Muscle layer of colon (tissue), 2 donors: ENCODE measurements at regions not wholly inside any gene's neighbourhood (a gene's known extent, or its start where the extent isn't known, plus 50 kb on each side); places are given as distances from the start of the nearest gene placed in this dataset.

Experiments
- H3K27ac ChIP-seq: one replicate; pipeline ENCODE4 v1.7.0; 2013; ENCODE audit warnings: low read depth, mild to moderate bottlenecking, low read length, moderate library complexity
- H3K27me3 ChIP-seq, 2 donors: one replicate each; pipeline ENCODE4 v1.7.0; 2013; ENCODE audit warnings: low read length in 2 of 2, mild to moderate bottlenecking in 2 of 2; ENCODE audit not compliant: insufficient read depth in 2 of 2, control insufficient read depth in 1 of 2
- H3K36me3 ChIP-seq: one replicate; pipeline ENCODE4 v1.7.0; 2013; ENCODE audit warnings: mild to moderate bottlenecking, low read length; ENCODE audit not compliant: insufficient read depth
- H3K4me1 ChIP-seq: one replicate; pipeline ENCODE4 v1.7.0; 2013; ENCODE audit warnings: mild to moderate bottlenecking, low read length; ENCODE audit not compliant: insufficient read depth
- H3K4me3 ChIP-seq, 2 donors: one replicate each; pipeline ENCODE4 v1.7.0; 2013; ENCODE audit warnings: low read length in 2 of 2, low read depth in 1 of 2, mild to moderate bottlenecking in 1 of 2, moderate library complexity in 1 of 2
- H3K9ac ChIP-seq: one replicate; pipeline ENCODE4 v1.7.0; 2013; ENCODE audit warnings: low read length
- H3K9me3 ChIP-seq: one replicate; pipeline ENCODE4 v1.7.0; 2013; ENCODE audit warnings: mild to moderate bottlenecking, low read length
- donor health status: abdominal sarcoma.
- donor health status: Adenocarcinoma of cecum.

DNA sequence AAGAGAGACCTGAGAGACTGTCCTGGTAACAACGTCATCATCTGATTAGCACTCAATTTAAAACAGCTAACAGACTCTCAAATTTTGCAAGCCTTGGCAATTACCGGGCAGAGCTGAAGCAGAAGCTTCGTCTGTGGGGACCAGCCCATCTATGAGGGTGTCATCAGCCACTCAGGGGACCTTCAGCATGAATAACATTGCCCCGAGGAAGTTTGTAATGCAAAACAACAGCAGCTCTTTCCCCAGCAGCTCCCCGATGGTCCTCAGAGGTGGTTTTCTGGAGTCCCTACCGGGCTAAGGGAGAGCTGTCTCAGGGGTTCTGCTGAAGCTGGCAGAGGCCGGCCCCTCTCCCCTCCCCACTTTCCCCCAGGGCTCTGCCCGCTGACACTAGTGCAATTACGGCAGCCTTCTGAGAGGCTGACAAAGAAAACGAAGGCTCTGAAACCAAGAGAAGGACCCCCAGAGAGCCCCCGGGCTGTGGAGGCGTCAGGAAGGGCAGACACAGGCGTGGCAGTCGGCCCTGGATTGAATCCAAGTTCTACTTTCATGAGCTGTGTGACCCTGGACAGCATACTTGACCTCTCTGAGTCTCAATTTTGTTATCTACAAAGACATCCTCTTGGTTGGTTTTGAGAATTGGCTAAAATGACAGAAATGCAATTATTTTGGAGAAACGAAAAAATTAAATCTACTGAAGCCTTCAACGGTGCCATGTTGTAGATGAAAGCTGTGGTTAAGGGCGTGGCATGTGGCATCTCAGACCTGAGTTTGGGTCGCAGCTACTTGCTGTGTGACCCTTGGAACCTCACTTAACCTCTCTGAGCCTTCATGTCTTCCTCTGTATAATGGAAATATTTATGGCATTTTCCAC lies 102.1 kb upstream of the TLE3 start:
- Histone ChIP-seq H3K9ac (no peak overlapping the region), H3K4me3 (no peak overlapping the region), H3K27me3 (no peaks in the 10 kb centered on the region), H3K27ac (peak overlapping the region; percentile 30), H3K4me1 (peaks cover 41% of the 10 kb centered on the region), H3K9me3 (no peaks in the 10 kb centered on the region), H3K36me3 (no peaks in the 10 kb centered on the region)

DNA sequence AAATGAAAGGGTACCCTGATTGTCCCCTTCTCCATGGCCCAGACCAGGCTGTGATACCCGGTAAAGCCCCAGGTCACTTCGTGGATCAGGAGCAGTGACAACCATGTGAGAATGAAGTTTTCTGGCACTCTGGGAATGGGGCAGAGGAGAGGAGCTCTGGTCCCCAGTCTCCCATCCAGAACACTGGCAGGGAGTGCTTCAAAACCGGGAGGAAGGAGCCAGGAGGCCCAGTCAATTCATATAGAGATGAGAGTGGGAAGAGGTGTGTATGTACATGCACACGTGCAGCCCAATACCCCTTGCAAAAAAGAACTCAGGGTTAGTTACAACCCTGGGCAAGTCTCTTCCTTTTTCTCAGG lies 101.4 kb upstream of the TLE3 start:
- no peaks in the 10 kb centered on the region for H3K27me3 ChIP-seq
- no peak overlapping the region for H3K27ac ChIP-seq
- peaks cover 41% of the 10 kb centered on the region for H3K4me1 ChIP-seq
- no peaks in the 10 kb centered on the region for H3K36me3 ChIP-seq
- no peaks in the 10 kb centered on the region for H3K9me3 ChIP-seq
- no peak overlapping the region for H3K9ac ChIP-seq
- H3K4me3 ChIP-seq: no peak overlapping the region

DNA sequence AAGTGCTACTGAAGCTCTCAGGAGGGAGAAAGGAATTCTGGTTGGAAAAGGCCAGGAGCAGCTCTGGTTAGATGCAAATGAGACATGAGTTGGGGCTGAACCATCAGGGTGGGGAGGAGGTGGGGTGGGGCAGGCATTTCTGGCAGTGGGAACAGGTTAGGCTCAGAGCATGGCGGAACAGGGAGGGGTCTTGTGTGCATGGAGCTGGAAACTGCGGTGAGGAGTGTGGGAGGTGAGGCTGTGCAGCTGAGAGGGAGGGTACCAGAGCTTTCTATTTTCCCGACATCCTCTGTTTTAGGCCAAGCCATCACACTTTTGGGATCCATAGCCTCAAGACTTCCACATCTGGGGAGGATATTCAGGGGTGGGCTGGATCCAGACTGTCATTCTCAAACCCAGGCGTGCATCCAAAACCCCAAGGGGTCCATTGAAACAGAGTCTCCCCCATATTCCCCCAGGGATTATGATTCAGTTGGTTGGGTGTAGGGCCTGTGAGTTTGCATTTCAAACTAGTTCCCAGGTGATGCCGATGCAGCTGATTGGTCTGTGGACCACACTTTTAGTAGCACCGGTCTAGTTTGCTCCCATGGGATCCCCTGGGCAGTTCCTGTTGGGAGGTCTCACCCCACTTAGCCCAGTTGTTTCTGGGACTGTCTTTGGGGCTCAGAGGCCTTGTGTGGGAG lies 100.9 kb upstream of the TLE3 start:
- no peak overlapping the region for H3K9ac ChIP-seq
- no peaks in the 10 kb centered on the region for H3K36me3 ChIP-seq
- peaks cover 41% of the 10 kb centered on the region for H3K4me1 ChIP-seq
- no peaks in the 10 kb centered on the region for H3K27me3 ChIP-seq
- no peak overlapping the region for H3K4me3 ChIP-seq
- H3K9me3 ChIP-seq: no peaks in the 10 kb centered on the region
- H3K27ac ChIP-seq: no peak overlapping the region

DNA sequence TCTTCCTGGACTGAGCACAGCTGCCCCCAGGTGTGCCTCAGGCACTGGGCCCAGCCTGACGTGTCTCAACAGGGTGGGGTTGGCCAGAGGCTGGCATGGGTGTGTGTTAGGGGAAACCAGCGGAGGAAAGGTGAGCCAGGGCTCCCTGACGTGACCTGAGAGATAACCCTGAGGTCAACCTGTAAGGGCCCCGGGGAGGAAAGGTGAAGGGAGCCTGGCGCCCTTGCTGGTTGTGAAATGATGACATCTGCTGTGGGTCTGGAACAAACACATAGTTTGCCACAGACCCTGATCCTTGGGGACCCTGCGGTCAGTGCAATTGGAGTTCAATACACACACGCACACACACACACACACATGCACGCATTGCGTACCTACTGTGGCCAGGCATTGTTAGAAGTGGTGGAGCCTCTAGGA lies 100.2 kb upstream of the TLE3 start:
- no peaks in the 10 kb centered on the region for H3K27me3 ChIP-seq
- H3K4me1 ChIP-seq: peaks cover 41% of the 10 kb centered on the region
- H3K9me3 ChIP-seq: no peaks in the 10 kb centered on the region
- no peak overlapping the region for H3K9ac ChIP-seq
- no peak overlapping the region for H3K27ac ChIP-seq
- no peaks in the 10 kb centered on the region for H3K36me3 ChIP-seq
- no peak overlapping the region for H3K4me3 ChIP-seq

DNA sequence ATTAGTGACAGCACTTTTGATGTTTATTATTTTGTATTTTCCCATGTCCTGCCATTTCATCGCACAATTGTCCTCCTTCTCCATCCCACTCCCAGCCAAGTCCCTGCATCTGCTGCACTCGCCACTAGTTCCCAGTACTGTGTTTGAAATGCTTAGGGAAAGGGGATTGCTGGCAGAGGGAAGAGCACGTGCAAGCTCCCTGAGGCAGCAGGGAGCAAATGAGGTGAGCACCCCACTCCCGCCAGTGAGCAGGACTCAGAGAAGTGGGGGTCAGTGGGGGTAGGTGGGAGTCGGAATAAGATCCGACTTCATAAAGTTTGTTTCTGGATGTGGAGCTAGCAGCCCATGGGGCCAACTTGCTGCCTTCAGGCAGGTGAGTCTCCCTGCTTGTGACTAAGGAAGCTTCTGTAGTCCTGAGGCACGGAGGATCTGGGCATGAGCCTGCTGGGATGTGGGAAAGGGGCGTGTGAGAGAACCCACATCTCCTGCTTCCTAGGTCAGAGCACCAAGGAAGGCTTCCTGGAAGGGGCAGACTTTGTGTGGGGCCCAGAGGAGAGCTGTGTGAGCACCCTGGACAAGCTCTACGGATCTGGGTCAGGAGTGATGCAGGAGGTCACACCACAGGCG lies 99.7 kb upstream of the TLE3 start:
- no peak overlapping the region for H3K4me3 ChIP-seq
- H3K27me3 ChIP-seq: no peaks in the 10 kb centered on the region
- peaks cover 36% of the 10 kb centered on the region for H3K4me1 ChIP-seq
- H3K36me3 ChIP-seq: no peaks in the 10 kb centered on the region
- no peak overlapping the region for H3K27ac ChIP-seq
- no peaks in the 10 kb centered on the region for H3K9me3 ChIP-seq
- H3K9ac ChIP-seq: no peak overlapping the region

DNA sequence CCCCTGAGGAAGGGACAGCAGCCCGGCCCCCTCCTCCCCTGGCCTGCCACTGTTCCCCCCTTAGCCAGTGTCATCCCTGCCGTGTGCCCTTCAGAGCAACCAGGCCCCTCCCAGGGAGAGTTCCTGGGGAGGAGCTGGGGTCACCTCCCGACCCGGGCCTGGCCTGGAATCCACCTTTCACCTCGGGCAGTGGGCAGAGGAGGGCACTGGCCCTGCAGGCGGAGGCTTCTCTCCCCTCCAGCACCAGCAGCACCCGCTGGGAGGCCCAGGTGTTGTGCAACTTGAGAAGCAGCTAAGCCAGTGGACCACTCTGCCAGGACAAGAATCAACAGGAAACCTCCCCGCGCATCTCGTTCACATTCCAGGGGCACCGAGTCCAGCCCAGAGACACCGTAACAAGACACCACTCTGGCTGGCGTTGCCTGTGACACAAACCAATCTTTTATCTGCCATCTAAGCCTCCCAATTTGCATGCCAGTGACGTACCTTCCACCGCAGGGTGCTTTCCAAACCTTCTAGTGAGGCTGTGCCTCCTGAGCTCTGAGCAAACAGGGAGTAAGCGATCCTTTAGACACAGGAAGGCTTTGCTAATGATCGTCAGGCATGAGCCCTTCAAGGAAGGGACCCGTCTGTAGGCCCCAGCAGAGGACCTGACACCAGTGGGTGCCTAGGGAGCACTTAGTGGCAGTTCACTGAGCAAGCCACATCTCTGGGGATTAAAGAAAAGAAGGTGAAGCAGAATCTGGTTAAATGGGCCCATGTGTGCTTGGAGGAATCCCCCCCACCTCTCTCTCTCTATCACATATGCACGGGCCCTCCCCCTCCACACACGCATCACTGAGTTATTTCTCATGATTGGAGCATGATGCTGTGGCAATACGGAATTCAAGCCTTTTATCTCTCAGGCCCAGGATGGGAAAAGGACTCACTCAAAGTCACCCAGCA lies 98.9 kb upstream of the TLE3 start:
- Histone ChIP-seq H3K4me1 (peaks cover 34% of the 10 kb centered on the region), H3K9ac (no peak overlapping the region)

DNA sequence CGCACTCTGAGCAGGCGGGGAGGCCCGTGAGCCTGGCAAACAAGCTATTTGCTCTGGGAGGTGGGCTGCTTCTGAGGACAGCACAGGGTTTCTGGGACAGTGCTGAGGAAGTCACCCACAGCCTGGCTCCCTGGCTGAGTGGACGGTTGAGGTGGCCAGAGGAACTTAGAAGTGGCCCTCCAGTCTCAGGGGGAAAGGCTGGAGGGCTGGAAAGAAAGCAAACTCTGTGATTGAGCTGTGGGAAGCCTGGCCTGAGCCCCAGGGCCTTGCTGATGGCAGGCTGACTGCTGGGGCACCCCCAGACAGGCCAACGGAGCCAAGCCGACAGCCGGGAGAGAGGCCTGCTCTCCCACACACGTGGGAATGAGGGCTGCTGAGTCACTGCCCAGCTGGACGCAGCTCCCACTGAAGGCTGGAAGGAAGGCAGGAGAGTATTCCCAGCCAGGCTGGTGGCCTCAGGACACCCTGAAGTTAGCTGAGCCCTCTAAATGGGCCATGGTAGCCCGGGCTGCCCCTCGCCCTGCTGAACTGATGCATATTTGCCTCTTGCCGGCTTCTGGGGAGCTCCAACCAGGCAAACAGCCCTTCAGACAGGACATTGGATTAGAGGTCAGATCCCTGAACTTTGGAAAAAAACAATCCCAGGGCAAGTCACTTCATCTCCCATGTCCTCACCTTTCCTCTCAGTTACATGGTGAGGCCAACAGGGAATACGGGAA lies 98.0 kb upstream of the TLE3 start:
- Histone ChIP-seq H3K9ac (peak overlapping the region; percentile 13), H3K27ac (peak overlapping the region; percentile 13)

More for the DNA sequence above, 98.9 kb upstream of the TLE3 start:
- Histone ChIP-seq H3K9me3 (no peaks in the 10 kb centered on the region), H3K4me3 (no peak overlapping the region), H3K36me3 (no peaks in the 10 kb centered on the region), H3K27ac (peak overlapping the region; percentile 13), H3K27me3 (no peaks in the 10 kb centered on the region)

DNA sequence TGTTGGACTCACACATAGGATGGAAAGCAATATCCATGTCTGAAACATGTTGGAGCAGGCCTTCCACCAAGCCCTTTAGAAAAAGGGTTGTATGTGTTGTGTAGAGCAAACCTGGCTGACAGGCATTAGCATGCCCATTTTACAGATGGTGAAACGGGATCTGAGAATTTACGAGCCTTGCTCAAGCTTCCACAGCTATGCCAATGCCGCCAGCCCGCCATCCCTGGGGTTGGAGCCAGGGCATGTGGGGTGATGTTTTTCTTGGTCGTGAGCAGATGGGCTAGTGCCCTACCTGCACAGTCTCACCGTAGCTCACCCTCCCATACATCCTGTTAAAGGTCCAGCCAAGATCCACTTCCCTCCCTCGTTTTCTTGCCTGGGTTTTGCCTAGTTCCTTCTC lies 97.5 kb upstream of the TLE3 start:
- no peaks in the 10 kb centered on the region for H3K9me3 ChIP-seq
- peak overlapping the region; percentile 13 for H3K27ac ChIP-seq
- peaks cover 20% of the 10 kb centered on the region for H3K4me1 ChIP-seq
- H3K36me3 ChIP-seq: no peaks in the 10 kb centered on the region
- H3K27me3 ChIP-seq: no peaks in the 10 kb centered on the region
- no peak overlapping the region for H3K4me3 ChIP-seq
- peak overlapping the region; percentile 13 for H3K9ac ChIP-seq

More for the DNA sequence above, 98.0 kb upstream of the TLE3 start:
- no peaks in the 10 kb centered on the region for H3K9me3 ChIP-seq
- no peaks in the 10 kb centered on the region for H3K27me3 ChIP-seq
- H3K36me3 ChIP-seq: no peaks in the 10 kb centered on the region
- no peak overlapping the region for H3K4me3 ChIP-seq
- peaks cover 26% of the 10 kb centered on the region for H3K4me1 ChIP-seq

DNA sequence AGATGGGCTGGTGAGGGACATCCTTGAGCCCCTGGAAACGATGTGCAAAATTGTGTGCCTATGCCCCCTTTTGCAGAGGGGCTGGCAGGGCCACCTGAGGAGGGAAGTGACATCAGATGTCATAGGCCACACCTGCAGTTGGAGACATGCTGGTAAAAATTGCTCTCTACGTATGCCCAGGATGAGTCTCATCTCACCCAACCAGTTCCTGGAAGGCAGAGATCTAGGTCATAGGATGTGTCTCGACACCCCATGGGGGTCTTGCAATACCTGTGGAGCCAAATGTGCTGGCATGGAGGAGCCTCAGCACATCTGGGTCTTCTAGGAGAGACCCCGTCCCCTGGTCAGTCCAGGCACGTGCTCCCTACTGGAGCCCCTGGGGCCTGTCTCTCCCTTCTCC lies 96.5 kb upstream of the TLE3 start:
- Histone ChIP-seq H3K4me1 (peaks cover 18% of the 10 kb centered on the region), H3K9ac (no peak overlapping the region), H3K27me3 (no peaks in the 10 kb centered on the region), H3K4me3 (no peak overlapping the region), H3K9me3 (no peaks in the 10 kb centered on the region), H3K27ac (no peak overlapping the region), H3K36me3 (no peaks in the 10 kb centered on the region)

DNA sequence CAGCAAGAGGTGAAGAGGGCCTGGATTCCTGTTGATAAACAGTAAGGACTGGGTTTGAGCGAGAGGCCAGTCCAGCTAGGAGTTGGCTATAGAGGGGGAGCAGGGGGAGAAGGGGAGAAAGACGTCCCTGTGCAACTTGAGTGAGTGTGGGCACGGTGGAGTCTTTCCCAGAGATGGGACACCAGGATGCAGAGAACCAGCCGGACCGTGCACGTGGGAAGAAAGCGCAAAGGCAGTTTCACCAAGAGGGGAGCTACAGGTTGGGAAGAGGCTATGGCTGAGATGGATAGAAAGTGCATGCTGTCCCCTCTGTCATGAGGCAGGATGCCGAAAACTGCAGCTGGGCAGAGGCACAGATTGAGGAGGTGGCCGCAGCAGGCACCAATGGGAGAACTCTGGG lies 96.0 kb upstream of the TLE3 start:
- Histone ChIP-seq H3K4me3 (no peak overlapping the region), H3K9ac (no peak overlapping the region), H3K36me3 (no peaks in the 10 kb centered on the region), H3K27me3 (no peaks in the 10 kb centered on the region), H3K9me3 (no peaks in the 10 kb centered on the region), H3K4me1 (peaks cover 18% of the 10 kb centered on the region), H3K27ac (no peak overlapping the region)
